GM20000 (cell line): ENCODE measurements at regions not wholly inside any gene's neighbourhood (a gene's known extent, or its start where the extent isn't known, plus 50 kb on each side); places are given as distances from the start of the nearest gene placed in this dataset.

Experiments used
- DNase-seq: peaks from one replicate; pipeline ENCODE4 v3.0.0; 2012; ENCODE audit warnings: low spot score
- CTCF ChIP-seq: IDR thresholded peaks from 2 replicates; pipeline ENCODE4 v1.5.1; 2012; ENCODE audit warnings: mild to moderate bottlenecking, control low read depth; ENCODE audit errors: extremely low read depth, missing control alignments

- no peak for DNase-seq
- TF ChIP-seq CTCF: no peak
Measured at GRCh38 chr12:66899588-66899987, 220.7 kb upstream of the GRIP1 start.

- TF ChIP-seq CTCF: no peak
- no peak for DNase-seq
Measured at GRCh38 chr12:66900616-66901015, 221.7 kb upstream of the GRIP1 start.

GRCh38 chr12:66901138-66901932 is 222.5 kb upstream of the GRIP1 start:
- DNase-seq: peak; percentile 50
- TF ChIP-seq CTCF: no peak

GRCh38 chr12:66902020-66902419 is 223.1 kb upstream of the GRIP1 start:
- TF ChIP-seq CTCF: no peak
- no peak for DNase-seq

- DNase-seq: no peak
- no peak for TF ChIP-seq CTCF
Measured at GRCh38 chr12:66903782-66904396, 225.0 kb upstream of the GRIP1 start.

GRCh38 chr12:66905201-66905600 is 226.3 kb upstream of the GRIP1 start:
- DNase-seq: no peak
- no peak for TF ChIP-seq CTCF

- no peak for TF ChIP-seq CTCF
- no peak for DNase-seq
Measured at GRCh38 chr12:66910366-66910974, 231.6 kb upstream of the GRIP1 start.
